AG09309 (cell line): ENCODE measurements at regions not wholly inside any gene's neighbourhood (a gene's known extent, or its start where the extent isn't known, plus 50 kb on each side); places are given as distances from the start of the nearest gene placed in this dataset.

Source experiments
- DNase-seq: peaks from one replicate; pipeline ENCODE4 v3.0.0-alpha.2; 2010; ENCODE audit warnings: low read depth
- H3K4me3 ChIP-seq: 2 replicates; pipeline ENCODE4 v1.5.1; 2011; ENCODE audit warnings: mild to moderate bottlenecking, low read depth, low read length, moderate library complexity; ENCODE audit not compliant: control insufficient read depth
- TF ChIP-seq, protein P1 (sequence below): IDR thresholded peaks from 2 replicates; pipeline ENCODE4 v1.5.1; 2011; ENCODE audit warnings: mild to moderate bottlenecking, low read depth, low read length, inconsistent platforms; ENCODE audit not compliant: insufficient read depth, control insufficient read depth; ENCODE audit errors: missing control alignments

DNA sequence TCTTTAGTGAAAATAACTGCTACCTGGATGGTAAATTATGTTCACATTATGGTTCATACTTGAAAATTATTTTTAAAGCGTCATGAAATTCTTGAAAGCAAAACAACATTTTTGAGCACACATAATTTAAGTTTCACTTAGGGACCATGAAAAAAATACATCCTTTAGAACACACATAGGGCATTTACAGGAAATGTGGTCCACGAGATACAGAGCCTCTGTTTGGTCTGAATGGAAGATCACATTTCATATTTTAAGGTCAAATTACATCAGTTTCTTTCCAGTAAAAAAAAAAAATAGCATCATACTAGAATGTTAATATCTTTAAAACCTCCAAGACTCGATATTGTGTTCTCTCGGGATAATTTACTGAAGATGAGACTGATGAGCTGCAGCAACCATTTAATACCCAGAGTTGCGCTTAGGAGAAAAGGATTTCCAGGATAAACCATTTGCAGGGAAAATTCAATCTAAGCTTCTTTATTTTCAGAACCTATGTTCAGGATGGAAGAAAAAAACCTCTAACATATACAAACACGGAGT lies 720.7 kb downstream of the DIAPH3 start:
- no peak overlapping the region for H3K4me3 ChIP-seq
- DNase-seq = no peak
- TF ChIP-seq, protein P1, sequence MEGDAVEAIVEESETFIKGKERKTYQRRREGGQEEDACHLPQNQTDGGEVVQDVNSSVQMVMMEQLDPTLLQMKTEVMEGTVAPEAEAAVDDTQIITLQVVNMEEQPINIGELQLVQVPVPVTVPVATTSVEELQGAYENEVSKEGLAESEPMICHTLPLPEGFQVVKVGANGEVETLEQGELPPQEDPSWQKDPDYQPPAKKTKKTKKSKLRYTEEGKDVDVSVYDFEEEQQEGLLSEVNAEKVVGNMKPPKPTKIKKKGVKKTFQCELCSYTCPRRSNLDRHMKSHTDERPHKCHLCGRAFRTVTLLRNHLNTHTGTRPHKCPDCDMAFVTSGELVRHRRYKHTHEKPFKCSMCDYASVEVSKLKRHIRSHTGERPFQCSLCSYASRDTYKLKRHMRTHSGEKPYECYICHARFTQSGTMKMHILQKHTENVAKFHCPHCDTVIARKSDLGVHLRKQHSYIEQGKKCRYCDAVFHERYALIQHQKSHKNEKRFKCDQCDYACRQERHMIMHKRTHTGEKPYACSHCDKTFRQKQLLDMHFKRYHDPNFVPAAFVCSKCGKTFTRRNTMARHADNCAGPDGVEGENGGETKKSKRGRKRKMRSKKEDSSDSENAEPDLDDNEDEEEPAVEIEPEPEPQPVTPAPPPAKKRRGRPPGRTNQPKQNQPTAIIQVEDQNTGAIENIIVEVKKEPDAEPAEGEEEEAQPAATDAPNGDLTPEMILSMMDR = no peak

DNA sequence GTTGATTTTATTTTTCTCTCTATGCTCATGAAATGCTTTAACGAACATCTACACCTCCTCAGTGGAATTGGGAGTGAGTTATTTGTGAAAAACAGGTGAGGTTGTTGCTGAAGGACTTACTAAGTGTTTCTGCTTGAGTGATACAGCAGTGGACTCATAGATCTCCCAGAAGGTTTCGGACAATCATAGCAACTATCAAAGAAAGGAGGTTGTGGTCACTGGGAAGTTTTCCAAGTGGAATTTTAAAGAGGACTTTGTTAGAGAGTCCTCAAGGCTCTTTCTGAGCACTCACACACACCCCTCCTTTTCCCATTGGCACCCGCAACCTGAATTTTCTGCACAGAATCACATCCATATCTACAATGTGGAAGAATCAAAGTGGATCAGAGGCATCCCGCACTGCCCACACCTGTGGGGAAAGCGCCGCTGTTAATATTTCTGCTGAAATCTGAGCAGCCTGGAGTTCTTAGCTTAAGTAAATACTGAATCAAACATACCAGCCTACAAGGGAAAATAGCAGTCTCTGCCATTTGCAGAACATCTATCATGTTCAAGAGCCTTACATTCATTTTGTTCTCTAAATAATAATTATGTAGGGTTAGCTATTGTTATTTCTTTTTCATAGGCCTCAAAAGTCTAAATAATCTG lies 719.4 kb downstream of the DIAPH3 start:
- DNase-seq = no peak
- H3K4me3 ChIP-seq = no peak overlapping the region
- TF ChIP-seq, protein P1 = no peak

DNA sequence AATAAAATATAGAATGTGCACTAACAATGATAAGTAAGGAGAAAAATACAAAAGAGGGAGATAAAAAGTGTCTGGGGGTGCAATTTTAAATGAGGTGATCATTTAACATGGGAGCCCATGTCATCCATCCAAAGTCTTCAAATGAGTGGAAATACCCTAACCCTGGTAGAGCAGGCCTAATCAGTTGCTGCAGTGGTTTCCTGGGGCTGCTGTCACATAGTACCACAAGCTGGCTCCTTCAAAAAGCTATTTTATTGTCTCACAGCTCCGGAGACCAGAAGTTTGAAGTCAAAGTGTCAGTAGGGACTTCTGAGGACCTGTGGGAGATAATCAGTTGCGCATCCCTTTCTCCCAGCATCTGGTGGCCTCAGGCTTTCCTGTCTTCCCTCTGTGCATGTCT lies 717.9 kb downstream of the DIAPH3 start:
- no peak for DNase-seq
- H3K4me3 ChIP-seq = no peak overlapping the region
- TF ChIP-seq, protein P1 = no peak

DNA sequence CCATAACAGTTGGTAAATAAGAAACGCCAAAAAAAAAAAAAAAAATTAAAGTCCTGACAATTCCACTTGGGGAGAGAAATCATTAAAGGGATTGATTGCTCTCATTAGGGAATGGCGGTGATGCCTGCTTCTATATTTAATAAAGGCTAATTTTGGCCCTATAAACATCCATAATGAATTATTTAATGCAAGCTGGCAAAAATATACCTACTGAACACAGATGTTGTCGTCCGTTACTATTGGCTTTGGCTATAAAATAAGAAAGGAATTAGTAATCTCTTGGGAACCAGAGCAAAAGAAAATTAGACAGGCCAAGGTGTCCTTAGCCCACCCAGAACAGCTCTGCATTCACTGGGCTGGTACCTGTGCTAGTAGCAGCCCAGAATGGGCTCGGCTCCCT lies 717.3 kb downstream of the DIAPH3 start:
- no peak for DNase-seq

DNA sequence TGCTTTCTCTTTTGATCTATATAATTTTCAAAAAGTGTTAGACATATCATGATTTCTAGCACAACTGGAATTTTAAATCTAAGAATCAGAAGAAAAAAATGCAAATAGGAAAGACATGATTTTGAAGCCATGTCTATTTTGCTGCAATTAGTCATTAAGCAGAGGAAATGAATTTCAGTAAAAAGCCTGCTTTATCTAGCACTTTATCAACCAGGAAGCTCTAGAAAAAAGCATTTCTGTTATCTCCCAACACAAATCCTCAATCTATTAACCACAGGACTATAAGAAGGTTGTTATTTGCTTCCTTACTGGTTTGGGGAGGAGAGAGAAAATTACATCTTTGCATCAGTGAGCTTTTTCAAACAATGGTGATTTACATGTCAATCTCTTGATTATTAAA lies 716.7 kb downstream of the DIAPH3 start:
- TF ChIP-seq, protein P1 = no peak
- no peak overlapping the region for H3K4me3 ChIP-seq
- no peak for DNase-seq

More for the DNA sequence above, 717.3 kb downstream of the DIAPH3 start:
- H3K4me3 ChIP-seq = no peak overlapping the region
- TF ChIP-seq, protein P1 = no peak

DNA sequence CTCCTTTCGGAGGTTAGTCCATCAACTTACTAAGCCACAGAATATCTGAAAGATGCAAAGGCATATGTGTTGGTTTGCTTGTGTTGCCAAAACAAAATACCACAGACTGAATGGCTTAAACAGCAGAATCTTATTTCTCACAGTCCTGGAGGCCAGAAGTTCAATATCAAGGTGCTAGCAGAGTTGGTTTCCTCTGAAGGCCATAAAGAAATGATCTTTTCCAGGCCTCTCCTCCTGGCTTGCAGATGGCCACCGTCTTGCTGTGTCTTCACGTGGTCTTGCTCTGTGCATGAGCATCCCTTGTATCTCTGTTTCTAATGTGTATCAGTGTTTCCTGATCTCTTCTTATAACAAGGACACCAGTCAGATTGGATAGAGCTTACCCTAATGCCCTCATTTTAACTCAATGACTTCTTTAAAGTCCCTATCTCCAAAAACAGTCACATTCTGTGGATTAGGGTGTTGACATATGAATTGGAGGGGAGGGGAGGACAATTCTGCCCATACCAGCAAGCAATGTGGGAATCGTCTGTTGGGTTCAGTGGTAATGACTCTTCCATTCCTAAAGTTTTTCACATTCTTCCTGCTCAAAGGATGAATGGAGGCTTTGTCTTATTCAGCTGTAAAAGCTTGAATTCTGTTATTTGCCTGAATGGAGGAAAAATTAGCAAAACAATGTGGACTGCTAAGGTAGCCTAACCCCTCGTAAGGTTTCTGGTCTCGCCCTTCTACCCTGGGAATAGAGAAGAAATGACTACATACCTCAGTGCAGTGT lies 715.7 kb downstream of the DIAPH3 start:
- DNase-seq = no peak
- TF ChIP-seq, protein P1 = no peak
- H3K4me3 ChIP-seq = no peak overlapping the region
